ENCODE measurements at regions not wholly inside any gene's neighbourhood (a gene's known extent, or its start where the extent isn't known, plus 50 kb on each side); places are given as distances from the start of the nearest gene placed in this dataset.

DNA sequence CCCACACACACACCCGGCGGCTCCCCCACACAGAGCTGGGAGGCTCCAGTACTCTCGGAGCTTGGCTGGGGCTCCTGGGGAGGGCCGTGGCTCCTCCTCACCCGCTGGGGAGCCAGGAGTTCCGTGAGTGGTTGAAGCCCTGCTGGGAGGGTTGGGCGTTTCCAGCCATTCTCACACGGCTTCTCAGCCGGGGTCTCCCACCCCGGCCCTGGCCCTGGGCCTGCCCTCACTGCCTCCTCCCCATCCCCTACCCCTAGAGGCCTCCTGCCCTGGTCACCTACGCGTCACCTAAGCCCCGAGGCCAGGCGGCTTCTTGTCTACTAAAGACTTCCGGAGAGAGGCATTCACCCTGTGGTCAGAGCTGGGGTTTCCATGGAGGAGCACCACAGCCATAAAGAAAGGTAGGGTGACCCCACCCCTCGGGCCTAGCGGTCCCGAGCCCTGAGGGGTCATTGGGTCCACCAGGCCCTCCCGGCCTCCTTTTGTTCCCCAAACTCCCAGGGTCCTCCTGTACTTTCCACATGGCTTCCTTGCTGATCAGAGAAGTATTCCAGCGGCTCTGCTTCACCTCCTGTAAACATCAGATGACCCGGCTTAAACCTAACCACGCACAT, 99.3 kb downstream of the TTLL2 start:
- WGBS, 2 experiments (ENCODE audit: insufficient coverage in 2 of 2) = 88 to 94% methylated on average over 7 to 15 of the region's 22 CpGs
- H3K27ac ChIP-seq (ENCODE audit: low read depth, low read length, severe bottlenecking) = no peak overlapping the region

GRCh38 chr6:167424700-167425099, 99.8 kb downstream of the TTLL2 start:
- Histone ChIP-seq H3K36me3 (ENCODE audit: control insufficient read depth, insufficient read depth, low read length) (no peaks in the 10 kb centered on the region), H3K4me3 (ENCODE audit: extremely low read depth, insufficient read depth, low read length, poor library complexity, severe bottlenecking) (no peak overlapping the region), H3K4me1 (ENCODE audit: control insufficient read depth, insufficient read depth, low read length, poor library complexity, severe bottlenecking) (no peaks in the 10 kb centered on the region), H3K9me3 (ENCODE audit: control insufficient read depth, low read length) (peaks cover 4% of the 10 kb centered on the region), H3K27ac (ENCODE audit: low read depth, low read length, severe bottlenecking) (no peak overlapping the region)
- WGBS, 2 experiments (ENCODE audit: insufficient coverage in 2 of 2) = 92 to 98% methylated on average over 8 of the region's 9 CpGs

More for the DNA sequence above, 99.3 kb downstream of the TTLL2 start:
- H3K36me3 ChIP-seq (ENCODE audit: control insufficient read depth, insufficient read depth, low read length) = no peaks in the 10 kb centered on the region
- H3K9me3 ChIP-seq (ENCODE audit: control insufficient read depth, low read length) = no peaks in the 10 kb centered on the region
- H3K4me1 ChIP-seq (ENCODE audit: control insufficient read depth, insufficient read depth, low read length, poor library complexity, severe bottlenecking) = no peaks in the 10 kb centered on the region
- no peak overlapping the region for H3K4me3 ChIP-seq (ENCODE audit: extremely low read depth, insufficient read depth, low read length, poor library complexity, severe bottlenecking)

- WGBS, 2 experiments (ENCODE audit: insufficient coverage in 2 of 2) = 43% methylated on average over 4 of the region's 5 CpGs; no CpG with 5 or more reads in 1 of the 2 experiments
- no peak overlapping the region for H3K27ac ChIP-seq (ENCODE audit: low read depth, low read length, severe bottlenecking)
- H3K4me1 ChIP-seq (ENCODE audit: control insufficient read depth, insufficient read depth, low read length, poor library complexity, severe bottlenecking) = no peaks in the 10 kb centered on the region
- H3K9me3 ChIP-seq (ENCODE audit: control insufficient read depth, low read length) = peaks cover 8% of the 10 kb centered on the region
- no peak overlapping the region for H3K4me3 ChIP-seq (ENCODE audit: extremely low read depth, insufficient read depth, low read length, poor library complexity, severe bottlenecking)
- no peaks in the 10 kb centered on the region for H3K36me3 ChIP-seq (ENCODE audit: control insufficient read depth, insufficient read depth, low read length)
These were observed 101.2 kb downstream of the TTLL2 start for GRCh38 chr6:167426084-167426483.

- peaks cover 8% of the 10 kb centered on the region for H3K9me3 ChIP-seq (ENCODE audit: control insufficient read depth, low read length)
- no peaks in the 10 kb centered on the region for H3K36me3 ChIP-seq (ENCODE audit: control insufficient read depth, insufficient read depth, low read length)
- no peak overlapping the region for H3K4me3 ChIP-seq (ENCODE audit: extremely low read depth, insufficient read depth, low read length, poor library complexity, severe bottlenecking)
- WGBS, 2 experiments (ENCODE audit: insufficient coverage in 2 of 2) = 74 to 77% methylated on average over 4 of the region's 5 CpGs
- H3K27ac ChIP-seq (ENCODE audit: low read depth, low read length, severe bottlenecking) = no peak overlapping the region
- H3K4me1 ChIP-seq (ENCODE audit: control insufficient read depth, insufficient read depth, low read length, poor library complexity, severe bottlenecking) = no peaks in the 10 kb centered on the region
These were observed 101.8 kb downstream of the TTLL2 start for GRCh38 chr6:167426651-167427050.

DNA sequence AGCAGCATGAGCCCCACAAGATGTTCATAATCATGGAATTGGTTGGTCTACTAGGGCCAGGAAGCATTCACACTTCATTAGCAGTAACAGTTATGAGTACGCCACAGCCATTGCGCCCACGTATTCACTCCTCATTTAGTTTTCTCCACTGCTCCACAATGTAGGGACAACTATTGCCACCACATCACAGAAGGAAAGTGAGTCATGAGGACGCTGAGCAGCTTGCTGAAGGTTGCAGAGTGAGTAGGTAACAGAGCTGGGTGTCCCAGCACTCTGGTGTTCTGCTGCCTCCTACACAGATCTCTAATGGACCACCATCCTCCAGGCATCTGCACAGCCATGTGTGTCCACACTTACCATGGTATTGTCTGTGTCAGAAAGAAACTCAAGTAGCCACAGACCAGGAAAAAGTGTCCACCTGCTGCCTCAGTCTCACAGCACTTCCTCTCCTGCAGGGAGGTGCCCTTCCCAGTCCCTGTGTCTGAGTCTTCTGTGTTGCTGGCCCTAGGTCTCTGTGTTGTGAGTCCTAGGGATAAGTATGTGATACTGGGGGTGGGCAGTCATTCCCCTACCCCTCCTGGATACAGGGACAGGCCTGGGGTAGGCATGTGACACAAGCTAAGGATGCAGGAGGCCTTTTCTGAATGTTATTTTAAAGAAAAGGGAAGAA, 103.9 kb downstream of the TTLL2 start:
- Histone ChIP-seq H3K9me3 (ENCODE audit: control insufficient read depth, low read length) (peaks cover 8% of the 10 kb centered on the region), H3K27ac (ENCODE audit: low read depth, low read length, severe bottlenecking) (no peak overlapping the region), H3K4me1 (ENCODE audit: control insufficient read depth, insufficient read depth, low read length, poor library complexity, severe bottlenecking) (no peaks in the 10 kb centered on the region), H3K36me3 (ENCODE audit: control insufficient read depth, insufficient read depth, low read length) (no peaks in the 10 kb centered on the region), H3K4me3 (ENCODE audit: extremely low read depth, insufficient read depth, low read length, poor library complexity, severe bottlenecking) (no peak overlapping the region)
- 83 to 100% methylated on average over 1 to 3 of the region's 4 CpGs for WGBS, 2 experiments (ENCODE audit: insufficient coverage in 2 of 2)

DNA sequence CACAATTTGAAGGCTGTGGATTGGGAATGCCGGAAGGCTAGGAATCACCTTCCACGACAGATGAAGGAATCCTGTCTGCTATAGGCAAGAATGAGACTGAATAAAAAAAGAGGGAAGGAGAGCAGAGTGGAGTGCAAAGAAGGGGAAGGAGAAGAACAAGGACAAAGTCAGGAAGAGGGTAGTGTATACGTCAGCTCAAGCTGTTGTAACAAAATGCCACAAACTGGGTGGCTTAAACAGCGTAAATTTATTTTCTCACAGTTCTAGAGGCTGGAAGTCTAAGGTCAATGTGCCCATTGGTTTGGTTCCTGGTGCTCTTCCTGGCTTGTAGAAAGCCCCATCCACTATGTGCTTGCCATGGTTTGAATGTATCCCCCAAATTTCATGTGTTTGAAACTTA, 104.5 kb downstream of the TTLL2 start:
- peaks cover 8% of the 10 kb centered on the region for H3K9me3 ChIP-seq (ENCODE audit: control insufficient read depth, low read length)
- 71 to 74% methylated on average over 4 of the region's 4 CpGs for WGBS, 2 experiments (ENCODE audit: insufficient coverage in 2 of 2)
- no peaks in the 10 kb centered on the region for H3K4me1 ChIP-seq (ENCODE audit: control insufficient read depth, insufficient read depth, low read length, poor library complexity, severe bottlenecking)
- H3K27ac ChIP-seq (ENCODE audit: low read depth, low read length, severe bottlenecking) = no peak overlapping the region
- H3K36me3 ChIP-seq (ENCODE audit: control insufficient read depth, insufficient read depth, low read length) = no peaks in the 10 kb centered on the region
- no peak overlapping the region for H3K4me3 ChIP-seq (ENCODE audit: extremely low read depth, insufficient read depth, low read length, poor library complexity, severe bottlenecking)

GRCh38 chr6:167435209-167435728, 110.4 kb downstream of the TTLL2 start:
- H3K27ac ChIP-seq (ENCODE audit: low read depth, low read length, severe bottlenecking) = no peak overlapping the region
- no peaks in the 10 kb centered on the region for H3K9me3 ChIP-seq (ENCODE audit: control insufficient read depth, low read length)
- no peaks in the 10 kb centered on the region for H3K4me1 ChIP-seq (ENCODE audit: control insufficient read depth, insufficient read depth, low read length, poor library complexity, severe bottlenecking)
- H3K36me3 ChIP-seq (ENCODE audit: control insufficient read depth, insufficient read depth, low read length) = no peaks in the 10 kb centered on the region
- H3K4me3 ChIP-seq (ENCODE audit: extremely low read depth, insufficient read depth, low read length, poor library complexity, severe bottlenecking) = no peak overlapping the region
- 85 to 90% methylated on average over 13 of the region's 16 CpGs for WGBS, 2 experiments (ENCODE audit: insufficient coverage in 2 of 2)

DNA sequence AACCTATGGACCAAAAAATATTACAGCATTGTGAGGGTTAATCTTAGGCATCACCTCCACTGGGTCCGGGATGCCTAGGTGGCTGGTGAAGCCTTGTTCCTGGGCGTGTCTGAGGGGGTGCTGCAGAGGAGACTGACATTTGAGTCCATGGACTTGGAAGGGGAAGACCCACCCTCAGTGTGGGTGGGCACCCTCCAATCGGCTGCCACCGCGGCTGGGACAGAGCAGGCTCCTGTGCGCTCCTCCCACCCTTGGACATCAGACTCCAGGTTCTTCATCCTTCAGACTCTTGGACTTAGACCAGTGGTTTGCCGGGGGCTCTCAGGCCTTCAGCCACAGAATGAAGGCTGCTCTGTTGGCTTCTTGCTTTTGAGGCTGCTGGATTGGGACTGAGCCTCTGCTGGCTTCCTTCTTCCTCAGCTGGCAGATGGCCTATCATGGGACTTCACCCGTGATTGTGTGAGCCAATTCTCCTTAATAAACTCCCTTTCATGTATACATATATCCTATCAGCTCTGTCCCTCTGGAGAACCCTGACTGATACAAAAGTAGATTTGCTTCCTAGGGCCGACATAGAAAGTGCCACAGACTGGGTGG, 113.1 kb downstream of the TTLL2 start:
- Histone ChIP-seq H3K9me3 (ENCODE audit: control insufficient read depth, low read length) (no peaks in the 10 kb centered on the region), H3K4me1 (ENCODE audit: control insufficient read depth, insufficient read depth, low read length, poor library complexity, severe bottlenecking) (peaks cover 16% of the 10 kb centered on the region), H3K36me3 (ENCODE audit: control insufficient read depth, insufficient read depth, low read length) (no peaks in the 10 kb centered on the region), H3K4me3 (ENCODE audit: extremely low read depth, insufficient read depth, low read length, poor library complexity, severe bottlenecking) (no peak overlapping the region), H3K27ac (ENCODE audit: low read depth, low read length, severe bottlenecking) (no peak overlapping the region)
- WGBS, 2 experiments (ENCODE audit: insufficient coverage in 2 of 2) = 96% methylated on average over 6 to 9 of the region's 9 CpGs

- Histone ChIP-seq H3K4me3 (ENCODE audit: extremely low read depth, insufficient read depth, low read length, poor library complexity, severe bottlenecking) (no peak overlapping the region), H3K27ac (ENCODE audit: low read depth, low read length, severe bottlenecking) (peak overlapping the region; percentile 78), H3K36me3 (ENCODE audit: control insufficient read depth, insufficient read depth, low read length) (no peaks in the 10 kb centered on the region), H3K9me3 (ENCODE audit: control insufficient read depth, low read length) (no peaks in the 10 kb centered on the region), H3K4me1 (ENCODE audit: control insufficient read depth, insufficient read depth, low read length, poor library complexity, severe bottlenecking) (peaks cover 17% of the 10 kb centered on the region)
- 3 to 16% methylated on average over 5 to 6 of the region's 9 CpGs for WGBS, 2 experiments (ENCODE audit: insufficient coverage in 2 of 2)
These were observed 116.9 kb downstream of the TTLL2 start for GRCh38 chr6:167441715-167442206.

GRCh38 chr6:167442245-167442644, 117.4 kb downstream of the TTLL2 start:
- Histone ChIP-seq H3K4me1 (ENCODE audit: control insufficient read depth, insufficient read depth, low read length, poor library complexity, severe bottlenecking) (peaks cover 17% of the 10 kb centered on the region), H3K9me3 (ENCODE audit: control insufficient read depth, low read length) (no peaks in the 10 kb centered on the region), H3K4me3 (ENCODE audit: extremely low read depth, insufficient read depth, low read length, poor library complexity, severe bottlenecking) (no peak overlapping the region), H3K36me3 (ENCODE audit: control insufficient read depth, insufficient read depth, low read length) (no peaks in the 10 kb centered on the region), H3K27ac (ENCODE audit: low read depth, low read length, severe bottlenecking) (peak overlapping the region; percentile 78)
- WGBS, 2 experiments (ENCODE audit: insufficient coverage in 2 of 2) = 8 to 16% methylated on average over 2 to 6 of the region's 7 CpGs

All from mesodermal cell (in vitro differentiated cells).